ENCODE measurements at regions not wholly inside any gene's neighbourhood (a gene's known extent, or its start where the extent isn't known, plus 50 kb on each side); places are given as distances from the start of the nearest gene placed in this dataset.
"Not testable (repeated sequence)": the region's sequence is repeated elsewhere in the genome, so short reads cannot be mapped to it uniquely, and the experiment has no call there.

DNA sequence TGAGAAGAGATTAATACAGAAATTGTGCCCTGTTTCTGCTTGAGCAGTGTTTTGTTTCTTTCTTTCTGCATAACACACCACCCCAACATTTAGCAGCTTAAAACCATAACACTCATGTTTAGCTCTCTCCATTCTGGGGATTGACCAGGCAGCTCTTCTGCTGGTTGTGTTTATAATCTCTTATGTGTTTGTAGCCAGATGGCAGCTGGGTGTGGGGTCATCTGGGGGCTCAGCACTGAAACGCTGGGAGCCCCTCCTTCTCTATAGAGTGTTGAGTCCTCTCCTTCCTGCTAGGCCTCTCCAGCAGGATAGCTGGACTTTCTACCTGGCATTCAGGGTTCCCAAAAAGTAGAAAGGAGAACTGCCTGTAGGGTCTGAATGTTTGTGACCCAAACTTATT is 270.6 kb downstream of the TTC8 start:
- no peak for ATAC-seq (replicated peaks in 6 of 8)
- WGBS, 10 experiments = 33 to 100% (median 45%) methylated on average over 1 of the region's 1 CpG; no CpG with 5 or more reads in 6 of the 10 experiments
- H3K4me1 ChIP-seq (replicated peaks in 1 of 2) = no peaks in the 10 kb centered on the region
- no peak overlapping the region for H3K4me3 ChIP-seq
- H3K27ac ChIP-seq = no peak overlapping the region
- in situ Hi-C loops (cut with MboI; ENCODE audit: low pct_unique_long_range_greater_than_20kb in 2 of 9, low sequenced_read_pairs in 9 of 9, unreplicated experiment in 9 of 9) = no loop called here

DNA sequence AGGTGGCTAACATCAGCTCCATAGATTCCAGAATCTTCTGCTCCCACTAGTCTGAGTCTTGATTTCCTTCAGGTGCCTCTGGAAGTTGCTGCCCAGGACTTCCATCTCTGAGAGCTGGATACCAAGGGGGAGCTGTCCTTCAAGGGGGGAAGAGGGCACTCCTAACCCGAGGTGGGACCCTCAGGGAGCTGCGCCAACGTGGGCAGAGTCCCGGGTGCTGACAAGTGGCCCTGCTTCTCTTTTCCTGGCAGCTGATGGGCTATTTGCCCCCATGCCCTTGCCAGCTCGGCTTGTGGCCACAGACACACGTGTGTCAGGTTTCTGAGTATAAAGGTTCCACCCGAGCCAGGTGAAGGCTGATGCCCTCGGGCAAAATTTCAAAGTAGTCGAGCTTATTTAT is 272.5 kb downstream of the TTC8 start:
- Histone ChIP-seq H3K4me3 (no peak overlapping the region), H3K27ac (no peak overlapping the region), H3K4me1 (replicated peaks in 1 of 2) (no peaks in the 10 kb centered on the region)
- ATAC-seq (replicated peaks in 6 of 8) = no peak
- WGBS, 10 experiments = 4 to 100% (median 67%) methylated on average over 1 to 6 of the region's 9 CpGs; no CpG with 5 or more reads in 4 of the 10 experiments
- in situ Hi-C loops (cut with MboI; ENCODE audit: low pct_unique_long_range_greater_than_20kb in 2 of 9, low sequenced_read_pairs in 9 of 9, unreplicated experiment in 9 of 9) = no loop called here

DNA sequence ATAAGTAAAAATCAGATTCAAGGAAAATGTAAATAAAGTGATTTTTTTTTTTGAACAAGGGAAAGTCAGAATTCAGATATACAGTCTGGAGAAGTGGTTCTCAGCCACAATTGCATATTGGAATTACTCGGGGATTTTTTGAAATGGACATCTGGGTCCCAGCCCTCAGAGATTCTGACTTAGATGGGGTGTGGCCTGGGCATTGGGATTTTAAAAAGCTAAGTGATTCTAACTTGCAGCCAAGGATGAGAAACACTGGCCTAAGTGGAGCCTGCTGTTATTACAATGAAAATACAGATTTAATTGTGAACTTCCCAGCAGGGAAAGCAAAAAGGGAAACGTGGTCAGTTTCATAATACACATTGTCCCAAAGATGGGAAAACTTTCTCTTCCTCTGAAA is 273.8 kb downstream of the TTC8 start:
- WGBS, 10 experiments = 0 to 100% (median 40%) methylated on average over 1 to 2 of the region's 2 CpGs; no CpG with 5 or more reads in 1 of the 10 experiments
- no peak overlapping the region for H3K4me3 ChIP-seq
- peak in 3 of 8 experiments; percentile 84 to 89 (median 88) for ATAC-seq (replicated peaks in 6 of 8)
- in situ Hi-C loops (cut with MboI; ENCODE audit: low pct_unique_long_range_greater_than_20kb in 2 of 9, low sequenced_read_pairs in 9 of 9, unreplicated experiment in 9 of 9) = no loop called here
- H3K27ac ChIP-seq = no peak overlapping the region
- no peaks in the 10 kb centered on the region for H3K4me1 ChIP-seq (replicated peaks in 1 of 2)

DNA sequence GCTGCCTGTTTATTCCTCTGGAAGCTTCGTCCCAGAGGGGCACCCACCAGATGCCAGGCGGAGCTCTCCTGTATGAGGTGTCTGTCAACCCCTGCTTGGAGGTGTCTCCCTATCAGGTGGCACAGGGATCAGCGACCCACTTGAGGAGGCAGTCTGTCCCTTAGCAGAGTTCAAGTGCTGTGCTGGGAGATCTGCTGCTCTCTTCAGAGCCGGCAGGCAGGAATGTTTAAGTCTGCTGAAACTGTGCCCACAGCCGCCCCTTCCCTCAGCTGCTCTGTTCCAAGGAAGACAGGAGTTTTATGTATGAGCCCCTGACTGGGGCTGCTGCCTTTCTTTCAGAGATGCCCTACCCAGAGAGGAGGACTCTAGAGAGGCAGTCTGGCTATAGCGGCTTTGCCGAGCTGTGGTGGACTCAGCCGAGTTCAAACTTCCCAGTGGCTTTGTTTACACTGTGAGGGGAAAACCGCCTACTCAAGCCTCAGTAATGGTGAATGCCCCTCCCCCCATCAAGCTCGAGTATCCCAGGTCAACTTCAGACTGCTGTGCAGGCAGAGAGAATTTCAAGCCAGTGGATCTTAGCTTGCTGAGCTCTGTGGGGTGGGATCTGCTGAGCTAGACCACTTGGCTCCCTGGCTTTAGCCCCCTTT is 279.8 kb downstream of the TTC8 start:
- ATAC-seq (replicated peaks in 6 of 8); in situ Hi-C loops (cut with MboI; ENCODE audit: low pct_unique_long_range_greater_than_20kb in 2 of 9, low sequenced_read_pairs in 9 of 9, unreplicated experiment in 9 of 9); H3K4me3 ChIP-seq; H3K27ac ChIP-seq; H3K4me1 ChIP-seq (replicated peaks in 1 of 2): not testable (repeated sequence)
- 0 to 80% (median 73%) methylated on average over 1 to 6 of the region's 10 CpGs; no CpG with 5 or more reads in 7 of the 10 experiments for WGBS, 10 experiments

DNA sequence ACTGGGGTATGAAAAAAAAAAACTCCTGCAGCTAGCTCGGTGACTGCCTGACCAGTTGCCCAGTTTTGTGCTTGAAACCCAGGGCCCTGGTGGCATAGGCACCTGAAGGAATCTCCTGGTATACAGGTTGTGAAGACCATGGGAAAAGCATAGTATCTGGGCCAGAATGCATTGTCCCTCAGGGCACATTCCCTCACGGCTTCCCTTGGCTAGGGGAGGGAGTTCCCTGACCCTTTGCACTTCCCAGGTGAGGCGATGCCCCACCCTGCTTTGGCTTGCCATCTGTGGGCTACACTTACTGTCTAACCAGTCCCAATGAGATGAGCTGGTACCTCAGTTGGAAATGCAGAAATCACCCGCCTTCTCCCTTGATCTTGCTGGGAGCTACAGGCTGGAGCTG is 280.4 kb downstream of the TTC8 start:
- WGBS, 10 experiments = 92 to 100% (median 100%) methylated on average over 2 to 3 of the region's 4 CpGs; no CpG with 5 or more reads in 6 of the 10 experiments
- ATAC-seq (replicated peaks in 6 of 8); H3K4me1 ChIP-seq (replicated peaks in 1 of 2); H3K4me3 ChIP-seq; H3K27ac ChIP-seq; in situ Hi-C loops (cut with MboI; ENCODE audit: low pct_unique_long_range_greater_than_20kb in 2 of 9, low sequenced_read_pairs in 9 of 9, unreplicated experiment in 9 of 9): not testable (repeated sequence)

Measured in motor neuron (in vitro differentiated cells).